GM12874 (cell line): ENCODE measurements at regions not wholly inside any gene's neighbourhood (a gene's known extent, or its start where the extent isn't known, plus 50 kb on each side); places are given as distances from the start of the nearest gene placed in this dataset.

Experiments used
- CTCF ChIP-seq: IDR thresholded peaks from 2 replicates; pipeline ENCODE4 v1.5.1; 2011; ENCODE audit warnings: low read depth, mild to moderate bottlenecking, control low read depth, low read length, moderate library complexity; ENCODE audit not compliant: insufficient read depth

- no peak for TF ChIP-seq CTCF
Measured at GRCh38 chr4:81314897-81315470, 100.0 kb upstream of the PRKG2 start.

- no peak for TF ChIP-seq CTCF
Measured at GRCh38 chr4:81314196-81314896, 99.3 kb upstream of the PRKG2 start.

- TF ChIP-seq CTCF, result no peak
Measured at GRCh38 chr4:81307991-81308390, 93.0 kb upstream of the PRKG2 start.

- TF ChIP-seq CTCF, result no peak
Measured at GRCh38 chr4:81304871-81305270, 89.8 kb upstream of the PRKG2 start.

GRCh38 chr4:81290813-81291212 lies 75.8 kb upstream of the PRKG2 start:
- no peak for TF ChIP-seq CTCF

GRCh38 chr4:81287101-81287500 lies 72.1 kb upstream of the PRKG2 start:
- no peak for TF ChIP-seq CTCF

GRCh38 chr4:81282131-81282530 lies 67.1 kb upstream of the PRKG2 start:
- no peak for TF ChIP-seq CTCF
